A549 (cell line): ENCODE measurements at regions not wholly inside any gene's neighbourhood (a gene's known extent, or its start where the extent isn't known, plus 50 kb on each side); places are given as distances from the start of the nearest gene placed in this dataset.

ENCODE experiments used
- ATAC-seq, 2 experiments: fragments of 200-7000 bp in 1 of 2; fragments of >200 bp in 1 of 2; cut with Nextera tagmentation in 1 of 2; cut with Tn5 transposase in 1 of 2; 3 replicates each; pipeline versions ENCODE4 v1.8.0 to v1.9.1; 2018 to 2020; ENCODE audit warnings: mild to moderate bottlenecking in 1 of 2, moderate library complexity in 1 of 2
- CTCF ChIA-PET: fragments of 300-600 bp; sonication (Branson Sonifier 250); formaldehyde crosslinking; extraction: SDS; loops from one replicate; lab custom pipeline; 2021; ENCODE audit warnings: antibody characterized with exemption, inconsistent platforms; lab: Yijun Ruan, JAX
- POLR2A ChIA-PET: fragments of 350-600 bp; formaldehyde crosslinking; extraction: SDS; loops from one replicate; lab custom pipeline; 2021; ENCODE audit warnings: antibody characterized with exemption, inconsistent platforms; lab: Yijun Ruan, JAX
- DNase-seq, 2 experiments: peaks; one replicate each; pipeline versions ENCODE4 v3.0.0 to v3.0.0-alpha.2; 2011 to 2016; ENCODE audit warnings: low read depth in 1 of 2, low spot score in 1 of 2
- FAIRE-seq: peaks from 2 replicates; lab custom pipeline; 2011; peaks lifted over from hg19 to GRCh38; lab: Jason Lieb, UNC
- H3K27ac ChIP-seq, 2 experiments: fragments of >200 bp; sonication (Bioruptor Twin); formaldehyde crosslinking; 3 replicates each; pipeline ENCODE4 v1.5.1; 2016 to 2017
- H3K4me1 ChIP-seq: fragments of >200 bp; sonication (Bioruptor Twin); formaldehyde crosslinking; 3 replicates; pipeline ENCODE4 v1.6.1; 2016
- H3K4me2 ChIP-seq: fragments of >200 bp; sonication (Bioruptor Twin); formaldehyde crosslinking; 3 replicates; pipeline ENCODE4 v1.6.1; 2016
- H3K4me3 ChIP-seq: fragments of >200 bp; sonication (Bioruptor Twin); formaldehyde crosslinking; 3 replicates; pipeline ENCODE4 v1.5.1; 2016
- H3K9me3 ChIP-seq: fragments of >200 bp; sonication (Bioruptor Twin); formaldehyde crosslinking; 3 replicates; pipeline ENCODE4 v1.6.1; 2016
- ATOH8 ChIP-seq: fragments of 250-450 bp; sonication (Bioruptor Pico); IDR thresholded peaks from 2 replicates; pipeline ENCODE4 v1.5.0; 2020; ENCODE audit warnings: low read depth, mild to moderate bottlenecking, moderate library complexity
- CBX2 ChIP-seq: fragments of 200-600 bp; sonication (generic); IDR thresholded peaks from 2 replicates; pipeline ENCODE4 v1.6.1; 2016; ENCODE audit warnings: low read depth, mild to moderate bottlenecking, borderline replicate concordance
- CBX8 ChIP-seq: fragments of 200-600 bp; sonication (generic); IDR thresholded peaks from 2 replicates; pipeline ENCODE4 v1.6.1; 2016
- HMGXB4 ChIP-seq: fragments of 250-450 bp; sonication (Bioruptor Pico); IDR thresholded peaks from 2 replicates; pipeline ENCODE4 v1.5.0; 2021; ENCODE audit warnings: mild to moderate bottlenecking, moderate library complexity, borderline replicate concordance
- HOXB13 ChIP-seq: fragments of 250-450 bp; sonication (Bioruptor Pico); IDR thresholded peaks from 2 replicates; pipeline ENCODE4 v1.5.0; 2020; ENCODE audit warnings: low read depth, mild to moderate bottlenecking, moderate library complexity
- JUN ChIP-seq, 2 experiments: fragments of >200 bp; sonication (Bioruptor Twin); formaldehyde crosslinking; IDR thresholded peaks; 2 replicates in 1 of 2; 3 replicates in 1 of 2; pipeline ENCODE4 v1.6.1; 2016 to 2017
- KDM5A ChIP-seq: fragments of 200-600 bp; sonication (generic); IDR thresholded peaks from 2 replicates; pipeline ENCODE4 v1.6.1; 2016; ENCODE audit warnings: antibody characterized with exemption, mild to moderate bottlenecking
- MAZ ChIP-seq: fragments of 150-350 bp; IDR thresholded peaks from 2 replicates; pipeline ENCODE4 v1.6.1; 2014; ENCODE audit warnings: antibody characterized with exemption, low read depth, low read length, borderline replicate concordance
- MYC ChIP-seq: IDR thresholded peaks from 2 replicates; pipeline ENCODE4 v1.6.1; 2012; ENCODE audit warnings: mild to moderate bottlenecking, inconsistent platforms, low read length, improper control_type of control experiment, borderline replicate concordance
- NR3C1 ChIP-seq: fragments of >200 bp; sonication (Bioruptor Twin); formaldehyde crosslinking; IDR thresholded peaks from 3 replicates; pipeline ENCODE4 v1.6.1; 2017
- PHF8 ChIP-seq: fragments of 200-600 bp; sonication (generic); IDR thresholded peaks from 2 replicates; pipeline ENCODE4 v1.6.1; 2016; ENCODE audit warnings: low read depth, mild to moderate bottlenecking, antibody characterized with exemption, moderate library complexity, borderline replicate concordance
- RAD21 ChIP-seq, 2 experiments: fragments of >200 bp in 1 of 2; sonication (Bioruptor Twin) in 1 of 2; formaldehyde crosslinking in 1 of 2; IDR thresholded peaks in 1 of 2; conservative IDR thresholded peaks in 1 of 2; 2 replicates in 1 of 2; 3 replicates in 1 of 2; pipeline ENCODE4 v1.6.1; 2012 to 2018; ENCODE audit warnings: inconsistent platforms in 1 of 2
- RARB ChIP-seq: fragments of 250-450 bp; sonication (Bioruptor Pico); IDR thresholded peaks from 2 replicates; pipeline ENCODE4 v1.8.0; 2021; ENCODE audit warnings: mild to moderate bottlenecking, moderate library complexity
- SREBF2 ChIP-seq: fragments of 450-650 bp; IDR thresholded peaks from 2 replicates; pipeline ENCODE4 v1.6.1; 2014; ENCODE audit warnings: mild to moderate bottlenecking, moderate library complexity
- TP53 ChIP-seq: fragments of 250-450 bp; sonication (Bioruptor Pico); IDR thresholded peaks from 2 replicates; pipeline ENCODE4 v1.5.0; 2021; ENCODE audit warnings: mild to moderate bottlenecking, moderate library complexity
- ZNF302 ChIP-seq: fragments of 250-450 bp; sonication (Bioruptor Pico); IDR thresholded peaks from 2 replicates; pipeline ENCODE4 v1.9.0; 2021; ENCODE audit warnings: inconsistent platforms, mild to moderate bottlenecking, moderate library complexity
- ZSCAN20 ChIP-seq: fragments of 250-450 bp; sonication (Bioruptor Pico); IDR thresholded peaks from 2 replicates; pipeline ENCODE4 v1.8.0; 2022; ENCODE audit warnings: mild to moderate bottlenecking, moderate library complexity
- WGBS: methylation state at CpG from one replicate; pipeline ENCODE4 v1.1.6; 2017; ENCODE audit errors: missing lambda C conversion rate; 5-methylcytosine and 5-hydroxymethylcytosine counted together
- TF ChIP-seq, protein P1 (sequence below): fragments of 200-600 bp; sonication (generic); IDR thresholded peaks from 2 replicates; pipeline ENCODE4 v1.6.1; 2016; ENCODE audit warnings: antibody characterized with exemption, mild to moderate bottlenecking, moderate library complexity
- TF ChIP-seq, protein P2 (sequence below): IDR thresholded peaks from 2 replicates; pipeline ENCODE4 v1.6.1; 2012
- TF ChIP-seq, protein P3 (sequence below): fragments of >200 bp; sonication (Bioruptor Twin); formaldehyde crosslinking; IDR thresholded peaks from 2 replicates; pipeline ENCODE4 v1.6.1; 2016
- TF ChIP-seq, protein P4 (sequence below): fragments of >200 bp; sonication (Bioruptor Twin); formaldehyde crosslinking; IDR thresholded peaks from 3 replicates; pipeline ENCODE4 v1.5.1; 2016

- TF ChIP-seq, protein P1, sequence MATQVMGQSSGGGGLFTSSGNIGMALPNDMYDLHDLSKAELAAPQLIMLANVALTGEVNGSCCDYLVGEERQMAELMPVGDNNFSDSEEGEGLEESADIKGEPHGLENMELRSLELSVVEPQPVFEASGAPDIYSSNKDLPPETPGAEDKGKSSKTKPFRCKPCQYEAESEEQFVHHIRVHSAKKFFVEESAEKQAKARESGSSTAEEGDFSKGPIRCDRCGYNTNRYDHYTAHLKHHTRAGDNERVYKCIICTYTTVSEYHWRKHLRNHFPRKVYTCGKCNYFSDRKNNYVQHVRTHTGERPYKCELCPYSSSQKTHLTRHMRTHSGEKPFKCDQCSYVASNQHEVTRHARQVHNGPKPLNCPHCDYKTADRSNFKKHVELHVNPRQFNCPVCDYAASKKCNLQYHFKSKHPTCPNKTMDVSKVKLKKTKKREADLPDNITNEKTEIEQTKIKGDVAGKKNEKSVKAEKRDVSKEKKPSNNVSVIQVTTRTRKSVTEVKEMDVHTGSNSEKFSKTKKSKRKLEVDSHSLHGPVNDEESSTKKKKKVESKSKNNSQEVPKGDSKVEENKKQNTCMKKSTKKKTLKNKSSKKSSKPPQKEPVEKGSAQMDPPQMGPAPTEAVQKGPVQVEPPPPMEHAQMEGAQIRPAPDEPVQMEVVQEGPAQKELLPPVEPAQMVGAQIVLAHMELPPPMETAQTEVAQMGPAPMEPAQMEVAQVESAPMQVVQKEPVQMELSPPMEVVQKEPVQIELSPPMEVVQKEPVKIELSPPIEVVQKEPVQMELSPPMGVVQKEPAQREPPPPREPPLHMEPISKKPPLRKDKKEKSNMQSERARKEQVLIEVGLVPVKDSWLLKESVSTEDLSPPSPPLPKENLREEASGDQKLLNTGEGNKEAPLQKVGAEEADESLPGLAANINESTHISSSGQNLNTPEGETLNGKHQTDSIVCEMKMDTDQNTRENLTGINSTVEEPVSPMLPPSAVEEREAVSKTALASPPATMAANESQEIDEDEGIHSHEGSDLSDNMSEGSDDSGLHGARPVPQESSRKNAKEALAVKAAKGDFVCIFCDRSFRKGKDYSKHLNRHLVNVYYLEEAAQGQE, result no peak
- TF ChIP-seq RARB (no peak), RAD21 (conservative IDR thresholded peaks at IDR 0.05 in 1 of 2, IDR thresholded peaks at IDR 0.05 in 1 of 2) (no peak)
These were observed 431.2 kb upstream of the CHST9 start (continued) for GRCh38 chr18:27616324-27616723.

- FAIRE-seq, result no peak
- H3K4me1 ChIP-seq, result no peaks in the 10 kb centered on the region
- TF ChIP-seq, protein P2, sequence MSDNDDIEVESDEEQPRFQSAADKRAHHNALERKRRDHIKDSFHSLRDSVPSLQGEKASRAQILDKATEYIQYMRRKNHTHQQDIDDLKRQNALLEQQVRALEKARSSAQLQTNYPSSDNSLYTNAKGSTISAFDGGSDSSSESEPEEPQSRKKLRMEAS, result no peak
- no peak for TF ChIP-seq ATOH8 (CRISPR knock-in tag)
- no peak for TF ChIP-seq MYC
- no peak for TF ChIP-seq NR3C1
- TF ChIP-seq CBX2, result no peak
- TF ChIP-seq, protein P3, sequence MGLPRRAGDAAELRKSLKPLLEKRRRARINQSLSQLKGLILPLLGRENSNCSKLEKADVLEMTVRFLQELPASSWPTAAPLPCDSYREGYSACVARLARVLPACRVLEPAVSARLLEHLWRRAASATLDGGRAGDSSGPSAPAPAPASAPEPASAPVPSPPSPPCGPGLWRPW, result no peak
- TF ChIP-seq CBX8, result no peak
- TF ChIP-seq SREBF2, result no peak
- TF ChIP-seq KDM5A, result no peak
- TF ChIP-seq, protein P4, sequence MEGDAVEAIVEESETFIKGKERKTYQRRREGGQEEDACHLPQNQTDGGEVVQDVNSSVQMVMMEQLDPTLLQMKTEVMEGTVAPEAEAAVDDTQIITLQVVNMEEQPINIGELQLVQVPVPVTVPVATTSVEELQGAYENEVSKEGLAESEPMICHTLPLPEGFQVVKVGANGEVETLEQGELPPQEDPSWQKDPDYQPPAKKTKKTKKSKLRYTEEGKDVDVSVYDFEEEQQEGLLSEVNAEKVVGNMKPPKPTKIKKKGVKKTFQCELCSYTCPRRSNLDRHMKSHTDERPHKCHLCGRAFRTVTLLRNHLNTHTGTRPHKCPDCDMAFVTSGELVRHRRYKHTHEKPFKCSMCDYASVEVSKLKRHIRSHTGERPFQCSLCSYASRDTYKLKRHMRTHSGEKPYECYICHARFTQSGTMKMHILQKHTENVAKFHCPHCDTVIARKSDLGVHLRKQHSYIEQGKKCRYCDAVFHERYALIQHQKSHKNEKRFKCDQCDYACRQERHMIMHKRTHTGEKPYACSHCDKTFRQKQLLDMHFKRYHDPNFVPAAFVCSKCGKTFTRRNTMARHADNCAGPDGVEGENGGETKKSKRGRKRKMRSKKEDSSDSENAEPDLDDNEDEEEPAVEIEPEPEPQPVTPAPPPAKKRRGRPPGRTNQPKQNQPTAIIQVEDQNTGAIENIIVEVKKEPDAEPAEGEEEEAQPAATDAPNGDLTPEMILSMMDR, result no peak
- TF ChIP-seq PHF8, result no peak
- TF ChIP-seq JUN (IDR thresholded peaks at IDR 0.05), result no peak
- no peak for TF ChIP-seq ZSCAN20 (CRISPR knock-in tag)
- no peak overlapping the region for H3K4me2 ChIP-seq
- H3K27ac ChIP-seq, result no peak overlapping the region
- 60% methylated on average over 8 of the region's 8 CpGs for WGBS
- H3K9me3 ChIP-seq, result no peaks in the 10 kb centered on the region
- ChIA-PET CTCF (no interaction called here), POLR2A (no interaction called here)
- DNase-seq, result no peak
- H3K4me3 ChIP-seq, result no peak overlapping the region
- ATAC-seq, result no peak
These were observed 430.1 kb upstream of the CHST9 start for GRCh38 chr18:27614951-27615844.

DNA sequence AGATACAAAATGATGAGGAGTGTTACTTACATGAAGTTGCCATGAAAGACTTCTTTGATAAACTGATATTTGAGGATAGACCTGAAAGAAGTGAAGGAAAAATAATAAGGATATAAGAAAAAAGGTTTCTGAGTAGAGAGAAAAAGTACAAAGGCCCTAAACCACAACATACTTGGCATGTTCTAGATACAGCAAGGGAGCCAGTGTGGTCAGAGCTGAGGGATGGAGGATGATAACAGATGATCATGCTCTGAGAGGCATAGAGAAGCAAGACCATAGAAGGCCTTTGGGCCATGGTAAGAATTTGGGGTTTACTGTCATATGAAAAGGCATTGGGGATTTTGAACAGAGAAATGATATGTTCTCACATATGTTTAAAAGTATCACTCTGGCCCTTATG lies 424.1 kb upstream of the CHST9 start:
- no peak for ATAC-seq
- Histone ChIP-seq H3K4me3 (no peak overlapping the region), H3K4me2 (no peak overlapping the region), H3K27ac (no peak overlapping the region), H3K4me1 (no peaks in the 10 kb centered on the region), H3K9me3 (no peaks in the 10 kb centered on the region)
- CTCF ChIA-PET, result interaction anchor here (1.0 to 1.4 kb wide), 2 partner anchors 10 to 19 kb away, joined by 3 read pairs; no protein-coding TSS in a partner anchor
- DNase-seq, result no peak
- no peak for FAIRE-seq
- POLR2A ChIA-PET, result no interaction called here
- TF ChIP-seq MAZ (no peak), ZNF302 (CRISPR knock-in tag) (no peak), SREBF2 (no peak), HOXB13 (CRISPR knock-in tag) (no peak), JUN (IDR thresholded peaks at IDR 0.05) (no peak), HMGXB4 (CRISPR knock-in tag) (no peak), RARB (no peak), TP53 (no peak)
- TF ChIP-seq, protein P1, result no peak
